Gastroesophageal sphincter (tissue), 3 donors: ENCODE measurements at regions not wholly inside any gene's neighbourhood (a gene's known extent, or its start where the extent isn't known, plus 50 kb on each side); places are given as distances from the start of the nearest gene placed in this dataset.

Experiments used
- EP300 ChIP-seq: sonication (generic); formaldehyde crosslinking; IDR thresholded peaks from one replicate; pipeline ENCODE4 v1.6.1; 2017; ENCODE audit warnings: antibody characterized with exemption, mild to moderate bottlenecking
- TF ChIP-seq, protein P1 (sequence below), 4 experiments: fragments of 200-600 bp in 2 of 4; fragments of 450-650 bp in 2 of 4; sonication (generic) in 1 of 4; IDR thresholded peaks; one replicate each; pipeline ENCODE4 v1.5.1; 2017 to 2019; ENCODE audit warnings: antibody characterized with exemption in 4 of 4, mild to moderate bottlenecking in 2 of 4, moderate library complexity in 2 of 4

- TF ChIP-seq, protein P1, sequence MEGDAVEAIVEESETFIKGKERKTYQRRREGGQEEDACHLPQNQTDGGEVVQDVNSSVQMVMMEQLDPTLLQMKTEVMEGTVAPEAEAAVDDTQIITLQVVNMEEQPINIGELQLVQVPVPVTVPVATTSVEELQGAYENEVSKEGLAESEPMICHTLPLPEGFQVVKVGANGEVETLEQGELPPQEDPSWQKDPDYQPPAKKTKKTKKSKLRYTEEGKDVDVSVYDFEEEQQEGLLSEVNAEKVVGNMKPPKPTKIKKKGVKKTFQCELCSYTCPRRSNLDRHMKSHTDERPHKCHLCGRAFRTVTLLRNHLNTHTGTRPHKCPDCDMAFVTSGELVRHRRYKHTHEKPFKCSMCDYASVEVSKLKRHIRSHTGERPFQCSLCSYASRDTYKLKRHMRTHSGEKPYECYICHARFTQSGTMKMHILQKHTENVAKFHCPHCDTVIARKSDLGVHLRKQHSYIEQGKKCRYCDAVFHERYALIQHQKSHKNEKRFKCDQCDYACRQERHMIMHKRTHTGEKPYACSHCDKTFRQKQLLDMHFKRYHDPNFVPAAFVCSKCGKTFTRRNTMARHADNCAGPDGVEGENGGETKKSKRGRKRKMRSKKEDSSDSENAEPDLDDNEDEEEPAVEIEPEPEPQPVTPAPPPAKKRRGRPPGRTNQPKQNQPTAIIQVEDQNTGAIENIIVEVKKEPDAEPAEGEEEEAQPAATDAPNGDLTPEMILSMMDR (IDR thresholded peaks at IDR 0.05), result no peak
- TF ChIP-seq EP300, result no peak
These were observed 195.3 kb downstream of the CYB561 start for GRCh38 chr17:63250830-63251229.
